GM21529 (cell line): ENCODE measurements at regions not wholly inside any gene's neighbourhood (a gene's known extent, or its start where the extent isn't known, plus 50 kb on each side); places are given as distances from the start of the nearest gene placed in this dataset.

Experiments
- ATAC-seq: cut with Tn5 transposase; IDR thresholded peaks from one replicate; pipeline ENCODE4 v1.9.1; 2021; ENCODE audit not compliant: unreplicated experiment

DNA sequence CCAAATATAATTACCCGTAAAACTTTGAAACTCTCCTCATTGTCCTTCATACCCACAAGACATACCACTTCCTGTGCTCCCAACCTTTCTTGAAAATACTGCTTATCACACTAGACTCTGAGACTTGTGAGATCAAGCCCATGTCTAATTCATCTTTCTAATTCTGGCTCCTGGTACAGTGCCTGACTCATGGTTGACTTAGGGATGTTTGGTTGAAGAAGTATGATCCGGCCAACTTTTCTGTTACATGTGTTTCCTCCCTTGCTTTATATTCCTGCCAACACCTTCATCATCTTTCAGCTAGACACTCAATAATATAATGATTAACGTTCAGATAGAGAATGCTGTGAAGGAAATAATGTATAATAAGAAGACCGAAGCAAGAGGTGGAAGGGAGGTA, 58.2 kb downstream of the MEX3B start:
- ATAC-seq: no peak

GRCh38 chr15:81983497-81983896, 62.3 kb downstream of the MEX3B start:
- ATAC-seq: no peak

DNA sequence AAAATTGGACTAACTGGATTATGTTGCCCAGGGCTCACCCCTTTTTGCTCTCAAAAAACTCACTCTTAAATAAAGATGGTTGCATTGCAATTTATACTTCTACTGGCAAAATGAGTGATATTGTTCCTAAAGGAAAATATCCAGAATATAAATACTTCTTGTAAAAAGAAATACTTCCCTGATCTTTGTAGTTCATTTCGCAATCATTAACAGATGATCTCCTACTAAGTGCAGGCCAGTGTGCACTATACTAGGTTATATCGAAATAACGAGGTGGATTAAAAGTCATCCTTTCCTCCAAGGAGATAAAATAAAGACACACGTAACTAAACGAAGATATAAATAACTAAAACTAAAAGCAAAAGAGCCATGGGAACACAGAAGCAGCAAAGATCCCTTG, 63.0 kb downstream of the MEX3B start:
- no peak for ATAC-seq

DNA sequence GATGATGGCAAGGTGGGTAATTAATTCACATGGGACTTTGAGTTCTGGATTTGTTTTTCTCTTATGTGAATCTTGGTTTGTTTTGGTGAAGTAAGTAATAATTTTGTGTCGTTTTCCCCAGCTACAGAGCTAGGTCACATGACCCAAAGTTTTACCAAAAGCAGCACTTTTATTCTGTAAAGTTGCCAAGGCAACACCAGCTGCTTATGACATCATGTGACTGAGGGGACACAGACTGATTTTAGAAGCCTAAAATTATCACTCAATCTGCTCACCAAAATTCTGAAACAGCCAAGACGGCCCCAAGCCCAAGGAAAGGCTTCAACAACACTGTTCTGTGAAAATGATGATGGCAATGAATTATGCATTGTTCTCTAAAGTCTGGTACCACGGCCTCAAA, 63.9 kb downstream of the MEX3B start:
- ATAC-seq: no peak

GRCh38 chr15:81977464-81977863, 68.4 kb downstream of the MEX3B start:
- no peak for ATAC-seq

DNA sequence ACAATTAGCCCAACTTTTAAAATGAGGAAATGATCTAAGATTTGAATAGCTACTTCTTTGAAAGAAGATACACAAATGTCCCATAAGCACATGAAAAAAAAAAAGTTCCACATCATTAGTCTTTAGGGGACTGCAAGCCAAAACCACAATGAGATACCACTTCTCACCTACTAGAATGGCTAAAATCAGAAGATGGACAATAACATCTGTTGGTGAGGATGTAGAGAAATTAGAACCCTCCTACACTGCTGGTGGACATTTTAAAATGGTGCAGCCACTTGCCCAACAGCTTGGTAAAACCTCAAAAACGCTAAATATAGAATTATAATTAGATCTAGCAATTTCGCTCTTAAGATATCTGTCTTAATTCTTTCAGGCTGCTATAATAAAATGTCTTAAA, 77.1 kb downstream of the MEX3B start:
- no peak for ATAC-seq

- ATAC-seq: no peak
These were observed 79.2 kb downstream of the MEX3B start for GRCh38 chr15:81966631-81967030.

- no peak for ATAC-seq
These were observed 83.3 kb downstream of the MEX3B start for GRCh38 chr15:81962482-81962881.

DNA sequence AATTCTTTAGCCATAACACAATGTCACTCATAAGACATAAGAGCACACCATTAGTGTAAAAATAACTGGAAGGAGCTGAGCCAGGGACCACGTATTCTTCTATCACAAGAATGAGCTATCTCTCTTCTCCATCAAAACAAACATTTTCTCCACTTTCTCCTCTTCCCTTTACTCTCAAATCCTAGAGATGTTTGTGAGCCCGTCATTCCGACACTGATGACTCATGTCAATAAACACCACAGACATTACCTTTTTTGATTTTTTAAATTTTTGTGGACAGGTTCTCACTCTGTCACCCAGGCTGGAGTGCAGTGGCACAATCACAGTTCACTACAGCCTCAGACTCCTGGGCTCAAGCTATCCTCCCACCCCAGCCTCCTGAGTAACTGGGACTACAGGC, 86.6 kb downstream of the MEX3B start:
- ATAC-seq: no peak

- no peak for ATAC-seq
These were observed 88.1 kb downstream of the MEX3B start for GRCh38 chr15:81957698-81958097.

- ATAC-seq: no peak
These were observed 90.3 kb downstream of the MEX3B start for GRCh38 chr15:81955382-81956062.

DNA sequence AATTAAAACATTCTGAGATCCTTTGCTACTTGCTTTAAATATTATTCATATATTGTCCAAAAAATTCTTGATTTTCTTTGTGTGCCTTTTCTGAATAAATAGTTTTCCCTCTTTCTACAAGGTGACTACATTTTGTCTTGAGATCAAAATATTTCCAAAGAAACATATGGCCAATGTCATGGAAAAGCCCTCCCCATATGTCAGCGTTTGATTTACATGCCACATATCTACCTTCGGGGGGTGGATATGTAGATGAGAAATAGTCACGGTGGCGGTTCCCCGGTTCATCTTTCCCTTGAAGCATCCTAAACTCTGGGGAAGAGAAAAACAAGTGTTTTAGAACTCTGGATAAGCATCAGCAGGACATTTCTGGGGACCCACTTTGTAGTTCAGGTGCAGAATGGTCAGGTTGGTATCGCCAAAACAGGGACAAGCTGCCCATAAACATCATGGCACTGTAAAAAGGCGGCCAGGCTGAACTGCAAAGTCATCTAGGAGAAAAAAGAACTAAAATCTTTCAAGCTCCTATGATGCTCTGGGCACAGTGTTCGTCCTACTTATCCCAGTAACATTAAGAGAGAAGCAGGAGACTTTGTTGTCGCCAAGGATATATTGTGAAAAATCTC, 91.5 kb downstream of the MEX3B start:
- ATAC-seq: no peak

DNA sequence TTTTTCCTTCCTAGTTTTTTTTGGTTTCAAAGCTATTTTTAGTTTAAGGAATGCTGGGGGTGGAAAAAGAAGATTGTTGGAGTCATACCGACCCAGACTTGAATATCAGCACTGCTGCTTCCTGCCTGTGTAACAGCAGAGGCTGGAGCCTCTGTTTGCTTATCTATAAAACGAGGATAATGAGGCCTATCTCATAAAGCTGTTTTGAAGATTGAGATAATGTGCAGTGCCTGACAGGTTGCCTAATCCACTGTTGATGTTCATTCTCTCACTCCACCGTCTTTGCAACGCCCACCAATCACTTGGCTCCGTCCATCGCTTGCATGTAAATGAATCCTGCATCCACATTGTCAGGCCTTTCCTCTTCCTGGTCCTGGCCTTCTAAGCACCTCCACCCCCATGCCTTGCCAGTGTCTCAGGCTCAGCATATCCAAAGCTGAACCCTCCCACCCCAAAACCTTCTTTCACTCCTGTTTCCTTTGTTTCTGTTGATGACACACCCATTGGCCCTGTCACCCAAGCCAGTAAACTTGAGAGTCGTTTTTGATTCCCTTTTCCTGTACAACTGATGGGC, 94.9 kb downstream of the MEX3B start:
- no peak for ATAC-seq

- ATAC-seq: peak; percentile 57
These were observed 97.1 kb downstream of the MEX3B start for GRCh38 chr15:81948751-81949150.

GRCh38 chr15:81948222-81948621, 97.6 kb downstream of the MEX3B start:
- ATAC-seq: no peak

GRCh38 chr15:81947548-81947947, 98.3 kb downstream of the MEX3B start:
- no peak for ATAC-seq

DNA sequence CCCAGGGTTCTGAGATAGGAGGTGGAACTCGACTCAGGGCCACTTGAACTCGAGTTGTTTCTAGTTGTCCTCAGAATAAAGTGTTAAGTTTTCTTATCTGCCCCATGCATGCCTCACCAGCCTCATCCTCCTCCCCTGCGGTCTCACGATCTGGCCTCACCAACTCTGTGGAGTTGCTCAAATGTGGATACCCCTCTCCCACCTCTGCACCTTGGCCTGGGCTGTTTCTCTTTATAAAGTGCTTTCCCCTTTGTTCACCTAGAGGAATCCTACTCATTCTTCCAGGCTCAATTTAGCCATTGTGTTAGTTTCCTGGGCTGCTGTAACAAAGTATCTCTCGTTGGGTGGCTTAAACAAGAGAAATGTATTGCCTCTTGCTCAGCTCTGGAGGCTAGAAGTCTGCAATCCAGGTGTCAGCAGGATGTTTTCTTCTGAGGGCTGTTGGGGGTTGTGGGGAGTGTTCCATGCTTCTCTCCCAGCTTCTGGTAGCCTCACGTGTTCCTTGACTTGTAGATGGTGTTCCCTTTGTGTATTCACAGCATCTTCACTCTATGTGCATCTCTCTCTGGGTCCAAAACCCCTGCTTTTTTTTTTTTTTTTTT, 100.7 kb downstream of the MEX3B start:
- ATAC-seq: no peak

- no peak for ATAC-seq
These were observed 103.1 kb downstream of the MEX3B start for GRCh38 chr15:81942655-81943195.

DNA sequence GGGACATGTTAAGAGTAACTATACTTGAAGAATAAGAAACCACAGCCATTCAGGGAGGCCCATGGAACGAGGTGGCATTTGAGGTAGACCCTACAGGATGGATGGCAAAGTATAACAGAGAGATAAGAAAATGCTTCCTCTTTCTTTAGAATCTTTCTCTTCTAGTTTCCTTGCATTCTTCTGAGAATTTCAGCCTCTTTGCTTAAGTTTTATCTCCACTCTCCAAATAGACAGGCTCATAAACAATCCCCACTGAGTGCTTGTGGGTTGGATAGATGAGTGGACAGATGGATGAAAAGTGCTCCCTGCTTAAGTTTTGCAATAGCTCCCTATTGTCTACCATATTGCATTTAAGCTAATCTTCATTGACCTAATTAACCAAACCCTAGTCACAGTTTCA, 103.7 kb downstream of the MEX3B start:
- no peak for ATAC-seq

DNA sequence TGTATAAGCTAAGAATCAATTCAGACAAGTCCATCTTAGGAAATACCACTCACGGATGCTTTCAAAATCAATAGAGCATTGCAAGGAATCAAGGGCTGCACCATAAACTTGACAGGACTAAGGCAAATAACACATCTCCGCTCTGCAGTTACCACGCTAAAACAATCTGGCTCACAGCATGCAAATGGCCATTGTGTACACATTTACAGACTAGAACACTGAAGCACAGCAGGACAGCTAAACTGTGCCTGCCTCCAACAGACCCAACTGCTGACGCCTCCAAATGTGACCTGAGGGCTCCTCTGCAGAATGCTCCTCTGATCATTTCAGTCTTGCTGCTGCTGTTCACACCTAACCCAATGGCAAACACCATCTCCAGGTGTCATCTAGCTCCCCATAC, 104.3 kb downstream of the MEX3B start:
- ATAC-seq: no peak

DNA sequence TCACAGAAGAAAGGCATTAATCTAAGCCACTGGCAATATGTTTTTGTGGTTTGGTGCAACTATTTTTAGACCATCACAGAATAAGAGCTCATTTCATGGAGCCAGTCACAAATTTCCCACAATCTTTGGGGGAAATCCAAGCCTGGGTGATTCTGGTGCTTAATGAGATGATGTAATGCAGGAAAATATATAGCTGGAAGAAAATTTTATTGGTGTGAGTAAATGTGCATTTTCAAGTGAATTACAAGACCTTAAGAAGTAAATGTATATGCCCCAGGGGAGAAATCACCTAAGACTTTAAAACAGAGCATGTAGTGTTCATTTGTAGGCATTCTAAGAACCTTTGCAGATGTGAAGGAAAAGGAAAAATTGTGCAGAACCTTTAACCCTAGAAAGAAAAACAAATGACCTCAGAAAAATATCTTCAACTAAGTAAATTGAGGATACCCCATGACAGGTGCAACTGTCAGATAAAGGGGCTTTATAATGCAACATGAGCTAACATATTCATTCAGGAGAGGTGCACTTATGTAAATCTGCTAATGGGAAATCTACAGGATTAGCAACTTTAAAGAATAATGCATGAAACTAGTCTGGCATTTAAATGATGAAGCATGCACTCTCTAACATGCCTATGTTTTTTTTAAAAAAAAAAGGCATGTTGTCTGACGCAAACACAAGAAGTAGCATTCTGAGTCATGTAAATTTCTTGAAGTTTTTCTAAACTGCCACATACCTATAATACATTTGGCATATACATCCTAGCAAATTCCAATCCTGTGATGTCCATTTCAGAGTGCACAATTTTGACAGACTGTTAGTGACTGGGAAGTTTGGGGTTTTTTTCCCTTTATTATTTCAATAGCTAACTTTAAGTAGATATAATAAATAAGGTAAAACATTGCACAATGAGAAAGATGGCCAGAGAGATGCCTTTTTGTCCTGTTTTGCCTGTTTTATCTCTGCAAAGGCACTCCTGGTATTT, 105.1 kb downstream of the MEX3B start:
- ATAC-seq: no peak
